Forelimb muscle (tissue), 1 donor: ENCODE measurements at regions not wholly inside any gene's neighbourhood (a gene's known extent, or its start where the extent isn't known, plus 50 kb on each side); places are given as distances from the start of the nearest gene placed in this dataset.
"Not testable (repeated sequence)": the region's sequence is repeated elsewhere in the genome, so short reads cannot be mapped to it uniquely, and the experiment has no call there.

Experiments used
- DNase-seq: peaks from one replicate; pipeline ENCODE4 v3.0.0-alpha.2; 2013; ENCODE audit warnings: low read depth

DNA sequence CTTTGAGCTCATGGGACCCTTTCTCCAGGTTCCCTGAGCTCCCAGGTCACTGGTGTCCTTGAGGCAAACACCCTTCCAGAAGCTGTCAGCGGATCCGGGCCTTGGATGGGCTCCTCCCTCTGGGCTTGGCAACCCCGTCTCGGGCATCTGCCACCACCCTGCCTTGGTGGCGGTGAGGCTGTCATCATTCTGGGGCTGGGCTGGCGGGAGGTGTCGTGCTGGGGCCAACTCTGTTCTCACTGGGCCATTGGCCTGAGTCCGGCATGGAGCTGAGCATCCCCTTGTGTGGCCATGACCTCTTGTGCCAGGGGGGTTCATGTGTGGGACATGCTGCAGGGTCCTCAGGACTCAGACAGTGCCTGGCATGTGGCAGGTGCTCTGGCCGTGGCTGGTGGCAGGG, 197.6 kb downstream of the LAT start:
- DNase-seq: no peak

DNA sequence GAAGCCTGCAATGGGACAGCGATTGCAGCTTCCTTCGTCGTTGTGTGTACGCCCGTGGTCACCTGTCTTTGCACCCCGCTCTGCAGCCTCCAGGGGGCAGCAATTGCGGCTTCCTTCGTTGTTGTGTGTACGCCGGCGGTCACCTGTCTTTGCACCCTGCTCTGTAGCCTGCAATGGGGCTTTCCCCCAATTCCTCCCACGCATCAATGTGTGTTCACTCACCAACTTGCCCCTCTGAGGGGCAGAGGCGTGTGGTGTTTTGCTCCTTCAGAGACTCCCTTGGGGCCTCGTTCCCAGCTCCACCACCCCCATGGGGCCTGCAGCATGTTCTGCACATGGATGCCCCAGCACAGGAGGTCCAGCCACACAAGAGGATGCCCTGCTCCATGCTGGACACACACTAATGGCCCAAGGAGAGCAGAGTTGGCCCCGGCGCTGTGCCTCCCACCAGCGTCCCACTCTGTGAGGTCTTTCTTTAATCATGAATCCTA, 197.1 kb downstream of the LAT start:
- DNase-seq: not testable (repeated sequence)

DNA sequence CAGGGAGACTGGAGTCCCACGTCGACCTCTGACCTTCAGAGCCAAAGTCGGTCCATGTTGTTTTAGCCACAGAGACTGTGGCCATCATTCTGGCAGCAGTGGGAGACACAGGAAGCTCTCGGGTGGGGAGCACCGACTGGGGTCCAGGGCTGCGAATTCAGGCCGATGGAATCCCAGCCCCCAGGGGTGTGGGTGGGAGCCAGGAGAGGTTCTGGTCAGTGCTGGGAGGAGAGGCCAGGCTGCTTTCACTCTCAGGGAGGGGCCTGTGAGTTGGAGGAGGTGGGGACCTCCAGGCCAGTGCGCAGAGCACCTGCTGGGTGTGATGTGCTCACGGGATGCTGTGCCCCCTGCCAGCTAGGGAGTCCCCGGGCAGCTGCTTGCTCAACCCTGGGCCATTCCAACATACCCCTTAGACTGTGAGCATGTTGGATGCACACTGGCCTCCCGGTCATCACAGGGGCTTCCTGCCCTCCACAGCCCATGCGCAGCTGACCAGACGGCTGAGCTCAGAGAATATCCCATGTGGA, 196.5 kb downstream of the LAT start:
- not testable (repeated sequence) for DNase-seq

DNA sequence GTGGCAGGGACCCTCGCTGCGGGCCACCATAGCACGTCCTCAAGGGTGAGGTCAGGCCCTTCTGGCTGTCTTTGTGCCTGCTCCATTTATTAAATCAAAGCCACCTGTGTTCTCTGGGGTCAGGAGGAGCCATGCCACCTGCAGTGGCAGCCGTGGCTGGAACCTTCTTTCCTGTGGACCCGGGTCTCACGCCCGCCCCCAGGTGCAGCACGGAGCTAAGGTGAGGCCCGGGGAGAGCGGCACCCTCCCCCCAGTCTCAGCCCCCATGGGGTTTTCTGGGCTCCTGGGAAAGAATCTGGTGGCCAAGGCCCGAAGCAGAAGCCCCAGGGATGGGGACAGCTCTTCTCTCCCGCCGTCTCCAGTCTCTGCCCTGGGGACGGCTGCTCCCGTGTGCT, 195.4 kb downstream of the LAT start:
- DNase-seq: not testable (repeated sequence)

GRCh38 chr16:29179401-29180205, 194.8 kb downstream of the LAT start:
- DNase-seq: not testable (repeated sequence)

DNA sequence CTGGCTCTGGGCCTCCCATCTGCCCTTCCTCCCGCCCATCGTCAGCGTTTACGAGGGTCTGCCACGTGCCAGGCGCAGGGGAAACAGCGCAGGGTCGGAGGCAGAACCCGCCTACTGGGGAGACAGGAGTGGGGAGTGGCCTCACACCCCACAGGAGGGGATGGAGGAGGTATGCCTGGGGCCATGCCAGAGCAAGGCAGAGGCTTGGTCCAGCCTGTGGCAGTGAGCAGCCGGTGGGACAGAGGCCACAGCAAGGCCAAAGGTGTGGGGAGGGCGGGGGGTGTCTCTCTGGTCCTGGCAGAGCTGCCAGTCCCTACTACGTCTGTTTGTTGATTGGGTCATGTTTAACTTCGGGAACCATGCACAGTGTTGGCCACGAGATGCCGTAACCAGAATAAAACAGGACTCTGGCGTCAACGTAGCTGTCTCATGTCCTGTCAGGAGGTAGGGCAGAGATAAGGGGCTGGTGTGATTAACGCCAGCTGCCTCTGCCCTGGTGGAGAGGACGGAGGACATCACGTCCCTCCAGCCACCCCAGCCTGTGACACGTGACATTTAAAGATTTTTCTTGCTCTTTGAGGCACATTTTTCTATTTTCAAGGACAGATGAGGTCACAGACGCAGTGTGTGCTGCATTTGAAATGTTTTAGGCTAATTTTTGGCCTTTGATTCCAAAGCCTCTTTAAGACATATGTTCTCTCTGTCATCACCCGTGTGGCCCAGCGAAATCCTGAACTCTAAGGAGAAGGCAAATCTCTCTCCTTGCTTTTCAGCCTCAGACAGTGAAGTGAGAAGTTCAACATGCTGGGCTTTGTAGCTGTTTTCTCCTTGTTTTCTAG, 193.3 kb downstream of the LAT start:
- not testable (repeated sequence) for DNase-seq

GRCh38 chr16:29177203-29177887, 192.5 kb downstream of the LAT start:
- not testable (repeated sequence) for DNase-seq

GRCh38 chr16:29176822-29177202, 192.0 kb downstream of the LAT start:
- not testable (repeated sequence) for DNase-seq

GRCh38 chr16:29176154-29176470, 191.3 kb downstream of the LAT start:
- DNase-seq: not testable (repeated sequence)

DNA sequence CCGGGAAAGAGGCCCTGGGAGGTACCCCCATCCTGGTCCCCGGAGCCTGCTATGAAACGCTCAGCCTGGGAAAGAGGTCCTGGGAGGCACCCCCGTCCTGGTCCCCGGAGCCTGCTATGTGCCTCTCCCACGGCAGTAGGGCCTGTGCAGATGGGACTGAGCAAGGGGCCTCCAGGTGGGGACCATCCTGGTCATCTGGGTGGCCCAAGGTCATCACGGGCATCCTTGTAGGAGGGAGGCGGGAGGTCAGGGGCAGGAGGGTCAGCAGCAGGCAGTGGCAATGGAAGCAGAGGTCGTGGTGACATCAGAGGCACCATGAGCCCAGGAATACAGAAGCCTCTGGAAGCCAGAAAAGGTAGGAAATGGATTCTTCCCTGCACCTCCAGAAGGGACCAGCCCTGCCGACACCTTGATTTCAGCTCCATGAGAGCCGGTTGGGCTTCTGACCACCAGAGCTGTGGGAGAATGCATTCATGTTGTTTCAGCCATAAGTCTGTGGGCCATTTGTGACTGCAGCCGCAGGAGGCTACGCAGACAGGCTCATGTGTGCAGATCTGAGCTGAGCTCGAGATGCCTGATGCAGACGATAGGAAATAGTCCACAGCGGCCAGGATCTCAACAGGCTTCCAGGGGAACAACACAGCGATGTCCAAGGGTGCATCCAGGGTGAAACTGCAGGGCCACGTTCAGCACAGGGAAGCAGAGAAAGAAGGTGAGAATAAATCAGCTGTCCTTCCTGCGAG, 190.7 kb downstream of the LAT start:
- not testable (repeated sequence) for DNase-seq

- not testable (repeated sequence) for DNase-seq
Measured at GRCh38 chr16:29173371-29174305, 188.8 kb downstream of the LAT start.

GRCh38 chr16:29172098-29172724, 187.4 kb downstream of the LAT start:
- not testable (repeated sequence) for DNase-seq

DNA sequence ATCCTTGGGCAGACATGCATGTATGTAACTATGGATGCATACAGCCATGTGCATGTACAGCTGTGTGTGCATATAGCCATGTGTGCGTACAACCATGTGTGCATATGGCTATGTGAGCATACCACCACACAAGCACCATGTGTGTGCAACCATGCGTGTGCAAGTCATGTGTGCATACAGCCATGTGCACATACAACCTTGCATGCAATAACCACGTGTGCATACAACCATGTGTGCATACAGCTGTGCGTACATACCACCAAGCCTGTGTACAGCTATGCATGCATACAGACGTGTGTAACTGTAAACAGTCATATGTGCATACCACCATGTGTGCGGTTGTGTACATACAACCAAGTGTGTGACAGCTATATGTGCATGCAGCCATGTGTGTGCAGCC, 186.4 kb downstream of the LAT start:
- DNase-seq: not testable (repeated sequence)

- DNase-seq: not testable (repeated sequence)
Measured at GRCh38 chr16:29170393-29171119, 185.7 kb downstream of the LAT start.

GRCh38 chr16:29169295-29169994, 184.6 kb downstream of the LAT start:
- not testable (repeated sequence) for DNase-seq

GRCh38 chr16:29168515-29169259, 183.8 kb downstream of the LAT start:
- not testable (repeated sequence) for DNase-seq

DNA sequence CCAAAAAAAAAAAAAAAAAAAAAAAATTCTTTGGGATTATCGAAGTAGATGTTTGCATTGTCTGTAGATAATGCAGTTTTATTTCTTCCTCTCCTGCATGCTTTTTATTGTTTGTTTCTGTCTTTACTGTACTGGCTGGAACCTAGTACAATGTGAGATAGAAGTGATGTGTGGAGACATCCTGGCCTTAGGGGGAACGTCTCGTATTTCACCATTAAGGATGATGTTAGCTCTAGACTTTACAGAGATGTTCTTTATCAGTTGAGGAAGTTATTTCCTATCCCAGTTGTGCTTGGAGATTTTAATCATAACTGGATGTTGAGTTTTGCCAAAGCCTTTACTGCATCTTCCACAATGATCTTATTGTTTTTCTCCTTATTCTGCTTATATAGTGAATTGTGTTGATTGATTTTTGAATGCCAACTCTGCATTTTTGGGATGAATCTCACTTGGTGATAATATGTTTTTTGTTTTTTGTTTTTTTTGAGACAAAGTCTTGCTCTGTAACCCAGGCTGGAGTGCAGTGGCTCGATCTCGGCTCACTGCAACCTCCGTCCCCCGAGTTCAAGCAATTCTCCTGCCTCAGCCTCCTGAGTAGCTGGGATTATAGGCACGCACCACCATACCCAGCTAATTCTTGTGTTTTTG, 179.7 kb downstream of the LAT start:
- DNase-seq: not testable (repeated sequence)
